ENCODE measurements at regions not wholly inside any gene's neighbourhood (a gene's known extent, or its start where the extent isn't known, plus 50 kb on each side); places are given as distances from the start of the nearest gene placed in this dataset.

DNA sequence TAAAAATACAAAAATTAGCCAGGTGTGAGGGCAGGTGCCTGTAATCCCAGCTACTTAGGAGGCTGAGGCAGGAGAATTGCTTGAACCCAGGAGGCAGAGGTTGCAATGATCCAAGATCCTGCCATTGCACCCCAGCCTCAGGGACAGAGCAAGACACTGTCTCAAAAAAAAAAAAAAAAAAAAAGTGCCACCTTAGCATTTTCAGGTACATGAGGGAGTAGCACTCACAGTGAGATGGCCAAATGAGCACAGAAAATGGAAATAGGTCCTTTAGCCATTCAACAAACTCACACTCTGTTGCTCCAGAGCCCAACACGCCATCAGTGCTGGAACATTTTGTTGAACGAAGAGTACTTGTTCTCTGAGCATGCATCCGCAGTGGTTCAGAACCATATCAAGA is 75.2 kb upstream of the MYL2 start:
- 87% methylated on average over 3 of the region's 3 CpGs; no CpG with 5 or more reads in 1 of the 2 experiments for WGBS, 2 experiments (ENCODE audit: extremely low coverage in 1 of 2, insufficient coverage in 1 of 2, insufficient read length in 1 of 2, insufficient replicate concordance in 2 of 2, low coverage in 1 of 2, low lambda C conversion rate in 2 of 2, missing lambda C conversion rate in 1 of 2)
- Histone ChIP-seq H3K27me3 (replicated peaks in 1 of 4; ENCODE audit: control insufficient read depth in 3 of 4, extremely low read depth in 1 of 4, insufficient read depth in 3 of 4, low read length in 3 of 4) (no peaks in the 10 kb centered on the region), H3K27ac (ENCODE audit: low read depth, low read length) (no peak overlapping the region), H3K4me1 (replicated peaks in 1 of 4; ENCODE audit: control insufficient read depth in 3 of 4, insufficient read depth in 4 of 4, low read length in 3 of 4) (no peaks in the 10 kb centered on the region), H3K79me1 (ENCODE audit: low read depth, low read length) (no peaks in the 10 kb centered on the region), H4K8ac (ENCODE audit: extremely low read depth, insufficient read depth, low read length) (no peak overlapping the region), H3K36me3 (ENCODE audit: control insufficient read depth in 2 of 4, insufficient read depth in 4 of 4, low read length in 3 of 4) (no peaks in the 10 kb centered on the region), H4K20me1 (replicated peaks in 1 of 2; ENCODE audit: control insufficient read depth in 1 of 2, insufficient read depth in 2 of 2, low read length in 2 of 2) (no peaks in the 10 kb centered on the region), H2BK5ac (ENCODE audit: low read depth, low read length) (no peak overlapping the region), H3K18ac (ENCODE audit: extremely low read depth, low read length) (no peak overlapping the region), H3K56ac (replicated peaks; ENCODE audit: insufficient read length, low read depth, low read length) (no peak overlapping the region), H4K5ac (ENCODE audit: insufficient read length, low read depth, low read length) (no peak overlapping the region), H2BK15ac (ENCODE audit: low read length) (no peak overlapping the region), H3K4ac (replicated peaks; ENCODE audit: insufficient read length, low read depth, low read length) (no peak overlapping the region), H3K4me3 (ENCODE audit: extremely low read depth in 1 of 4, insufficient read depth in 2 of 4, low read depth in 3 of 4, low read length in 4 of 4) (no peak overlapping the region), H3K14ac (ENCODE audit: insufficient read length) (no peak overlapping the region), H2AK5ac (ENCODE audit: low read depth, low read length) (no peak overlapping the region), H3K23me2 (ENCODE audit: low read depth, low read length) (no peaks in the 10 kb centered on the region), H2BK20ac (ENCODE audit: low read length) (no peak overlapping the region), H2BK12ac (ENCODE audit: low read depth, low read length) (no peak overlapping the region), H2BK120ac (replicated peaks; ENCODE audit: low read depth, low read length) (no peak overlapping the region), H3K9ac (replicated peaks in 1 of 4; ENCODE audit: extremely low read depth in 1 of 4, low read depth in 3 of 4, low read length in 3 of 4) (no peak overlapping the region), H4K91ac (replicated peaks; ENCODE audit: insufficient read length, low read length) (no peak overlapping the region), H3K4me2 (ENCODE audit: insufficient read depth in 1 of 2, low read depth in 2 of 2, low read length in 2 of 2) (no peak overlapping the region), H2AFZ (ENCODE audit: low read length) (no peak overlapping the region), H3K23ac (ENCODE audit: insufficient read length) (no peak overlapping the region), H3K9me3 (ENCODE audit: insufficient read depth in 2 of 2, low read depth in 1 of 2, low read length in 1 of 2) (peaks cover 0 to 11% of the 10 kb centered on the region in 2 experiments; a peak in 2 of 4 replicates), H3K79me2 (ENCODE audit: control insufficient read depth in 1 of 2, insufficient read depth in 2 of 2, low read length in 2 of 2) (no peaks in the 10 kb centered on the region)
- FAIRE-seq, result no peak
- ChIA-PET CTCF (ENCODE audit: partially characterized antibody) (interaction anchor here (1.1 to 4.5 kb wide), 3 partner anchors 11 to 322 kb away, joined by 3 to 27 read pairs (median 3); no protein-coding TSS in a partner anchor), POLR2A (ENCODE audit: partially characterized antibody) (interaction anchor here (0.8 kb wide), 1 partner anchor 26 kb away, joined by 3 read pairs; no protein-coding TSS in a partner anchor)
- DNase-seq (ENCODE audit: low read depth in 1 of 2, low spot score in 2 of 2), result no peak
- no peak for TF ChIP-seq KDM1A (IDR thresholded peaks at IDR 0.05; ENCODE audit: borderline replicate concordance, low read length)
- no peak for TF ChIP-seq KDM5A (IDR thresholded peaks at IDR 0.05; ENCODE audit: low read length)
- TF ChIP-seq BACH1 (IDR thresholded peaks at IDR 0.05; ENCODE audit: low read length), result no peak
- no peak for TF ChIP-seq CTBP2 (IDR thresholded peaks at IDR 0.05; ENCODE audit: borderline replicate concordance, insufficient read depth, insufficient read length, low read length)
- no peak for TF ChIP-seq RBBP5 (IDR thresholded peaks at IDR 0.05; ENCODE audit: borderline replicate concordance, low read depth, low read length)
- no peak for TF ChIP-seq TBP (IDR thresholded peaks at IDR 0.05; ENCODE audit: low read depth, low read length)
- TF ChIP-seq SP1 (IDR thresholded peaks at IDR 0.05; ENCODE audit: low read depth, low read length), result no peak
